ENCODE measurements at regions not wholly inside any gene's neighbourhood (a gene's known extent, or its start where the extent isn't known, plus 50 kb on each side); places are given as distances from the start of the nearest gene placed in this dataset.

GRCh38 chr2:9751831-9752230 lies 91.4 kb upstream of the TAF1B start:
- in situ Hi-C loops (cut with MboI; ENCODE audit: low sequenced_read_pairs), result no loop called here
- no peak for DNase-seq (ENCODE audit: low spot score in 2 of 2)
- Histone ChIP-seq H3K9me3 (no peaks in the 10 kb centered on the region), H3K27me3 (ENCODE audit: low read depth) (no peaks in the 10 kb centered on the region), H3K36me3 (replicated peaks) (no peaks in the 10 kb centered on the region), H3K4me1 (peaks cover 4% of the 10 kb centered on the region; the same call in 1 of the 2 replicates), H3K4me3 (no peak overlapping the region)

DNA sequence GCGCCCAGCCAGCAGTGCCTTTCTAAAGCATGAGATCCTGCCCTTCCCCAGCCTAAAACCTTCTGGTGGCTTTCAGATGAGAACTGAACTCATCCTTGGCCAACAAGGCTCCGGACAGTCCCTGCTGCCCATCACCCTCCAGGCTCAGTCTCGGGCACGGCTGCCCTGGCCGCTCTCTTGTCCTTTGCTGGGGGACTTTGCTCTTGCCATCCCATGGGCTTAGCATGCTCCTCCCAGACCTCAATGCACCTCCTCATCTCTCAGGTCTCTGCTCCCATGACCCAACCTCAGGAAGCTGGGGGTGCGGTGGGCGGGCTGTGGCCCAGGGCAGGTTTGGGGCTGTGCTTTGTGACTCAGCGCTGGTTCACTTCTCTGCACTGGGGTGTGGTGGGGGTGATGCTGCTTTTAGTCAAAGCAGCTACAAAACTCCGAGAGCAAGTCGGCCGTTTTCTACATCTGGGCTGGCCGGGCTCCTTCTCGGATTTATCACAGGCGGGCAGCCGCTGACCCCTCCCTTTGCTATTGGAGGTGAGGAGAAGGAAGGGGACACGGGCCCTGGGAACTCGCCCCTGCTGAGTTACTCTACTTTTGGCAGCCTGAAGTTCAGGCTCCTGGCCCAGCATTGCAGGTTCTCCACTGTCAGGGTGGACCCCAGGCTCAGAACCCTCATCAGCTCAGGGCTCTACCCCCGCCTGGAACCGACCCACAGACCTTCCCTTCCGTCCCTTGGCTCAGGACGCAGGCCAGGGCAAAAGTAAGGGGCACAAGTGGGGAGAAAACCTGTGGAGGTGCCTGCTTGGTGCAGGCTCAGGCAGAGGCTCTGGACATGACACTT lies 90.6 kb upstream of the TAF1B start:
- Histone ChIP-seq H3K9me3 (no peaks in the 10 kb centered on the region), H3K4me3 (no peak overlapping the region), H3K4me1 (peaks cover 4% of the 10 kb centered on the region; the same call in 1 of the 2 replicates), H3K27me3 (ENCODE audit: low read depth) (no peaks in the 10 kb centered on the region), H3K36me3 (replicated peaks) (no peaks in the 10 kb centered on the region)
- in situ Hi-C loops (cut with MboI; ENCODE audit: low sequenced_read_pairs), result no loop called here
- DNase-seq (ENCODE audit: low spot score in 2 of 2), result no peak

- in situ Hi-C loops (cut with MboI; ENCODE audit: low sequenced_read_pairs), result no loop called here
- Histone ChIP-seq H3K9me3 (no peaks in the 10 kb centered on the region), H3K27me3 (ENCODE audit: low read depth) (no peaks in the 10 kb centered on the region), H3K4me1 (peaks cover 2% of the 10 kb centered on the region; the same call in 1 of the 2 replicates), H3K36me3 (replicated peaks) (no peaks in the 10 kb centered on the region), H3K4me3 (no peak overlapping the region)
- DNase-seq (ENCODE audit: low spot score in 2 of 2), result no peak
These were observed 90.0 kb upstream of the TAF1B start for GRCh38 chr2:9753276-9753600.

DNA sequence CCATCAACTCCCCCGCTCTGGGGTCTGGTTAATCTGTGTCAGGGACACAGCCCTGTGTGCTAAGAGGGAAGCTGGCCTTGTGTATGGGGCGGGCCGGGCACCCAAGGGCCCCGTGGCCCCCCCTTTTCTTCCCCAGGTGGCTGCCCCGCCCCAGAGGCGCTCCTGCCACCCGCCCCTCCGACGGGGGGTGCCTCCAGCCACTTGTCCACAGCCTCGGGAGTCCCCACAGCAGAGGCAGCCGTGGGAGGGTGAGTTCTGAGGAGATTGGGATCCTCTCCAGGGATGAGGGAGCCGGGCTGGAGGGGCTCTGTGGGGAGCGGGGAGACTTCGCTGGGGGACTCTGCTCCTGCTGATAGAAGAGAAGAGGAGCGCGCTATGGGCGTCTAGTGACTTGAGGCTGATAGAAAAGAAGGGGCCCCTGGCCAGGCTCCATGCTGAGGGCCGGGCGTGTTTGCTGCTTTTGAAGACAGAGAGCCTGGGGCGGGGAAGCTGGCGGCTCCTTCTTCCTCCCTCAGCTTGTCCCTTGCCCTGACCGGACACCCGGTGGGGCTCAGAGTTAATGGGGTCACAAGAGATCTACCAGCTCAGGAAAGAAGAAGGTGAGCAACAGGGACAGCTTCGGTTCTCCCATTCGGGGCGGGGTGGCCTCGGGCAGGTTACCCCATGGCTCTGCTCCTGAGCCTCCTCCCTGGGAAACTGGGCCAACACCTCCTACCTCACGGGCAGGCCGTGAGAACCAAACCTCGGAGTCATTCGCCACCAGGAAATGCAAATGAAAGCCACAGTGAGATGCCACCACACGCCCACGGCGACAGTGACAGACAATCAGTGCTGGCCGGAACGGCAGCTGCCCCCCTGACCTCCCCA lies 89.4 kb upstream of the TAF1B start:
- no peak overlapping the region for H3K4me3 ChIP-seq
- DNase-seq (ENCODE audit: low spot score in 2 of 2), result no peak

GRCh38 chr2:9754532-9754887 lies 88.8 kb upstream of the TAF1B start:
- H3K4me1 ChIP-seq, result no peaks in the 10 kb centered on the region
- no peaks in the 10 kb centered on the region for H3K27me3 ChIP-seq (ENCODE audit: low read depth)
- no peak overlapping the region for H3K4me3 ChIP-seq
- no peaks in the 10 kb centered on the region for H3K9me3 ChIP-seq
- no peak for DNase-seq (ENCODE audit: low spot score in 2 of 2)
- H3K36me3 ChIP-seq (replicated peaks), result no peaks in the 10 kb centered on the region
- in situ Hi-C loops (cut with MboI; ENCODE audit: low sequenced_read_pairs), result no loop called here

More for the DNA sequence above, 89.4 kb upstream of the TAF1B start:
- H3K4me1 ChIP-seq, result no peaks in the 10 kb centered on the region
- no peaks in the 10 kb centered on the region for H3K9me3 ChIP-seq
- in situ Hi-C loops (cut with MboI; ENCODE audit: low sequenced_read_pairs), result no loop called here
- no peaks in the 10 kb centered on the region for H3K27me3 ChIP-seq (ENCODE audit: low read depth)
- no peaks in the 10 kb centered on the region for H3K36me3 ChIP-seq (replicated peaks)

DNA sequence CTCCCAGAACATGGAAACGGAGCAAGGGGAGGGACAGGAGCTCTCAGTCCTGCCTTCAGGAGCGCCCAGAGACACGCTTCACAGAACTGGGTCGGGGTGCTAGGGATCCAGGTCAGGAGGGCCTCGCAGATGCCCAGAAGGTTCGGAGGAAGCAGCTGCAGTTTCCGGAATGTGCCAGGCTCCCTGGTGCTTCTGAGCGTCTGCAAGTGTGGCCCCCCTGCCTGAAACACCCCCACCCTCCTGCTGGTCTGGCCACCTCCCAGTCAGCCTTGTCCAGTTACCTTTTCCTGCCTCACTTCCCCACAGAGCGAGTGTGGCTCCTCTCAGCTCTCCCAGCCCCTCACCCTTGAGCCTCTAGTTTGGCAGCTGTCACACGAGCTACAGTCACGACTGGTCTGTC lies 88.3 kb upstream of the TAF1B start:
- in situ Hi-C loops (cut with MboI; ENCODE audit: low sequenced_read_pairs), result no loop called here
- H3K27me3 ChIP-seq (ENCODE audit: low read depth), result no peaks in the 10 kb centered on the region

GRCh38 chr2:9755638-9756037 lies 87.6 kb upstream of the TAF1B start:
- DNase-seq (ENCODE audit: low spot score in 2 of 2), result no peak
- in situ Hi-C loops (cut with MboI; ENCODE audit: low sequenced_read_pairs), result no loop called here
- Histone ChIP-seq H3K9me3 (no peaks in the 10 kb centered on the region), H3K27me3 (ENCODE audit: low read depth) (no peaks in the 10 kb centered on the region), H3K36me3 (replicated peaks) (no peaks in the 10 kb centered on the region), H3K4me3 (no peak overlapping the region), H3K4me1 (no peaks in the 10 kb centered on the region)

More for the DNA sequence above, 88.3 kb upstream of the TAF1B start:
- DNase-seq (ENCODE audit: low spot score in 2 of 2), result no peak
- no peak overlapping the region for H3K4me3 ChIP-seq
- no peaks in the 10 kb centered on the region for H3K9me3 ChIP-seq
- H3K36me3 ChIP-seq (replicated peaks), result no peaks in the 10 kb centered on the region
- H3K4me1 ChIP-seq, result no peaks in the 10 kb centered on the region

- no peak for DNase-seq (ENCODE audit: low spot score in 2 of 2)
- Histone ChIP-seq H3K36me3 (replicated peaks) (no peaks in the 10 kb centered on the region), H3K9me3 (no peaks in the 10 kb centered on the region), H3K27me3 (ENCODE audit: low read depth) (no peaks in the 10 kb centered on the region), H3K4me3 (no peak overlapping the region), H3K4me1 (no peaks in the 10 kb centered on the region)
- in situ Hi-C loops (cut with MboI; ENCODE audit: low sequenced_read_pairs), result no loop called here
These were observed 86.5 kb upstream of the TAF1B start for GRCh38 chr2:9756692-9757250.

- H3K27me3 ChIP-seq (ENCODE audit: low read depth), result no peaks in the 10 kb centered on the region
- DNase-seq (ENCODE audit: low spot score in 2 of 2), result no peak
- no peaks in the 10 kb centered on the region for H3K4me1 ChIP-seq
- in situ Hi-C loops (cut with MboI; ENCODE audit: low sequenced_read_pairs), result no loop called here
- H3K36me3 ChIP-seq (replicated peaks), result no peaks in the 10 kb centered on the region
- no peak overlapping the region for H3K4me3 ChIP-seq
- H3K9me3 ChIP-seq, result no peaks in the 10 kb centered on the region
These were observed 85.6 kb upstream of the TAF1B start for GRCh38 chr2:9757501-9758264.

GRCh38 chr2:9758741-9759140 lies 84.5 kb upstream of the TAF1B start:
- no peaks in the 10 kb centered on the region for H3K9me3 ChIP-seq
- in situ Hi-C loops (cut with MboI; ENCODE audit: low sequenced_read_pairs), result no loop called here
- H3K4me1 ChIP-seq, result no peaks in the 10 kb centered on the region
- H3K27me3 ChIP-seq (ENCODE audit: low read depth), result no peaks in the 10 kb centered on the region
- no peak for DNase-seq (ENCODE audit: low spot score in 2 of 2)
- no peak overlapping the region for H3K4me3 ChIP-seq
- H3K36me3 ChIP-seq (replicated peaks), result no peaks in the 10 kb centered on the region

- H3K4me1 ChIP-seq, result no peaks in the 10 kb centered on the region; the same call in 1 of the 2 replicates
- no peaks in the 10 kb centered on the region for H3K36me3 ChIP-seq (replicated peaks)
- H3K27me3 ChIP-seq (ENCODE audit: low read depth), result no peaks in the 10 kb centered on the region; the same call in 1 of the 2 replicates
- H3K9me3 ChIP-seq, result no peaks in the 10 kb centered on the region
- H3K4me3 ChIP-seq, result no peak overlapping the region
- no peak for DNase-seq (ENCODE audit: low spot score in 2 of 2)
- in situ Hi-C loops (cut with MboI; ENCODE audit: low sequenced_read_pairs), result no loop called here
These were observed 83.0 kb upstream of the TAF1B start for GRCh38 chr2:9760069-9760901.

DNA sequence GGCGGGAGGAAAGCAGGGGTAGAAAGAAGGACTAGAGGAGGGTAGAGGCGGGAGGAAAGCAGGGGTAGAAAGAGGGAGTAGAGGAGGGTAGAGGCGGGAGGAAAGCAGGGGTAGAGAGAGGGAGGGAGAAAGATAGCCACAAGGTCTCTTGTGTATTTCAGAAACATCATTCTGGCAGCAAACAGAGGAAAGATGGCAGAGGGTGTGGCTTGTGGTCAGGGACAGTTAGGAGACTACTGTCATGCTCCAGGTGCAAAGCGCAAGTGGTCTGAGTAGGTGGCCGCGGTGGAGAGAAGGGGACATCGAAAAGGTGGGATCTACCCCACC lies 82.4 kb upstream of the TAF1B start:
- no peaks in the 10 kb centered on the region for H3K9me3 ChIP-seq

DNA sequence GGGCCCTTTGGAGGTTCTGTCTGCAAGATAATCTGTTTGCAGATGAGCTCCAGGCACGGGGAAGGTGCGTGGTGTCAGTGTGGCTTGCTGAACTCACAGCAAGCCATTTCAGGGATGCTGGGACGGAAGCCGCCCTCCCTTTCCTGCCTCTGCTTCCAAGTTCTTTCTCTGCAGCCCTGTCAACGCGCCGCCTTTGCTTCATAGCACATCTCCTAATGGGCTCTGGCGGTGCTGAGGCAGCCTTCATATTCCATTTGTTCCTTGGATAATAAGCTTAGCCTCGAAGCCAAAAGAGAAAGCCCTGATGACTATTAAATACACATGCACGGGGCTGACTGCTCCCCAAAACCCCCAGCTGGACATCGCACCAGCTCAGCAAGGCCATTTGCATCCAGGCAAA lies 81.7 kb upstream of the TAF1B start:
- H3K9me3 ChIP-seq, result no peaks in the 10 kb centered on the region
- DNase-seq (ENCODE audit: low spot score in 2 of 2), result no peak
- in situ Hi-C loops (cut with MboI; ENCODE audit: low sequenced_read_pairs), result no loop called here

More for the DNA sequence above, 82.4 kb upstream of the TAF1B start:
- Histone ChIP-seq H3K27me3 (ENCODE audit: low read depth) (no peaks in the 10 kb centered on the region; the same call in 1 of the 2 replicates), H3K4me3 (no peak overlapping the region), H3K36me3 (replicated peaks) (no peaks in the 10 kb centered on the region), H3K4me1 (no peaks in the 10 kb centered on the region; the same call in 1 of the 2 replicates)
- in situ Hi-C loops (cut with MboI; ENCODE audit: low sequenced_read_pairs), result no loop called here
- DNase-seq (ENCODE audit: low spot score in 2 of 2), result no peak

More for the DNA sequence above, 81.7 kb upstream of the TAF1B start:
- Histone ChIP-seq H3K36me3 (replicated peaks) (no peaks in the 10 kb centered on the region), H3K27me3 (ENCODE audit: low read depth) (no peaks in the 10 kb centered on the region; the same call in 1 of the 2 replicates), H3K4me3 (no peak overlapping the region), H3K4me1 (no peaks in the 10 kb centered on the region; the same call in 1 of the 2 replicates)

Measured in HAP-1 (cell line).